Progenitor cell of endocrine pancreas (in vitro differentiated cells): ENCODE measurements at regions not wholly inside any gene's neighbourhood (a gene's known extent, or its start where the extent isn't known, plus 50 kb on each side); places are given as distances from the start of the nearest gene placed in this dataset.

Source experiments
- DNase-seq: peaks from one replicate; pipeline ENCODE4 v3.0.0; 2021; ENCODE audit warnings: low spot score; ENCODE audit not compliant: unreplicated experiment
- H3K27ac Mint-ChIP-seq: 2 replicates; pipeline ENCODE4 v1.8.0; 2021; ENCODE audit warnings: mild to moderate bottlenecking, moderate library complexity, mixed read lengths
- H3K27me3 Mint-ChIP-seq: 2 replicates; pipeline ENCODE4 v1.8.0; 2021; ENCODE audit warnings: mixed read lengths
- H3K36me3 Mint-ChIP-seq: 2 replicates; pipeline ENCODE4 v1.8.0; 2022; ENCODE audit warnings: mixed read lengths; ENCODE audit not compliant: insufficient read depth
- H3K4me1 Mint-ChIP-seq: 2 replicates; pipeline ENCODE4 v1.8.0; 2021; ENCODE audit warnings: low read depth, mixed read lengths
- H3K4me3 Mint-ChIP-seq: 2 replicates; pipeline ENCODE4 v1.8.0; 2021; ENCODE audit warnings: low read depth, mild to moderate bottlenecking, moderate library complexity, mixed read lengths
- H3K9me3 Mint-ChIP-seq: 2 replicates; pipeline ENCODE4 v1.8.0; 2021; ENCODE audit warnings: low read depth, mixed read lengths
- TF ChIP-seq, protein P1 (sequence below): fragments of 200-600 bp; sonication (generic); IDR thresholded peaks from one replicate; pipeline ENCODE4 v1.5.0; 2021; ENCODE audit warnings: antibody characterized with exemption, mild to moderate bottlenecking; ENCODE audit not compliant: unreplicated experiment

DNA sequence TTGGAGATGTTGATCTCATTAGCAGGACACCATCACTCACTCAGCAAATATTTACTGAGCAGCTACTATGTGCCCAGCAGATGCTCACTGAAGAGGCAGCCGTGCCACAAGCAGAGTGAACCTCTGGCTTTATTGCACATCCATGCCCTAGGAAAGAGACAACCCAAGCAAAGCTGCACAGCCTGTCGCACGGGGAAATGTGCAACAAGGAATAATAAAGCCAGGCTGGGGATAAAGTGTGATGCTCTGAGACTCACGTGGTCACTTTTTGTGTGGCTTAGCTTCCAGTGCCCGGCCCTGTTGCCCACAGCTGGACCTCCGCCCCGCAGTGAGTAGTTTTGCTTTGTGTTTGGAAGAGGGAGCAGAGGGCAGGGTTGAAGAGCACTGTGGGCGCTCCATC lies 130.4 kb upstream of the CDH4 start:
- H3K36me3 Mint-ChIP-seq: no peaks in the 10 kb centered on the region
- no peak overlapping the region for H3K4me3 Mint-ChIP-seq
- no peak for DNase-seq
- H3K4me1 Mint-ChIP-seq: peaks cover 2% of the 10 kb centered on the region
- TF ChIP-seq, protein P1, sequence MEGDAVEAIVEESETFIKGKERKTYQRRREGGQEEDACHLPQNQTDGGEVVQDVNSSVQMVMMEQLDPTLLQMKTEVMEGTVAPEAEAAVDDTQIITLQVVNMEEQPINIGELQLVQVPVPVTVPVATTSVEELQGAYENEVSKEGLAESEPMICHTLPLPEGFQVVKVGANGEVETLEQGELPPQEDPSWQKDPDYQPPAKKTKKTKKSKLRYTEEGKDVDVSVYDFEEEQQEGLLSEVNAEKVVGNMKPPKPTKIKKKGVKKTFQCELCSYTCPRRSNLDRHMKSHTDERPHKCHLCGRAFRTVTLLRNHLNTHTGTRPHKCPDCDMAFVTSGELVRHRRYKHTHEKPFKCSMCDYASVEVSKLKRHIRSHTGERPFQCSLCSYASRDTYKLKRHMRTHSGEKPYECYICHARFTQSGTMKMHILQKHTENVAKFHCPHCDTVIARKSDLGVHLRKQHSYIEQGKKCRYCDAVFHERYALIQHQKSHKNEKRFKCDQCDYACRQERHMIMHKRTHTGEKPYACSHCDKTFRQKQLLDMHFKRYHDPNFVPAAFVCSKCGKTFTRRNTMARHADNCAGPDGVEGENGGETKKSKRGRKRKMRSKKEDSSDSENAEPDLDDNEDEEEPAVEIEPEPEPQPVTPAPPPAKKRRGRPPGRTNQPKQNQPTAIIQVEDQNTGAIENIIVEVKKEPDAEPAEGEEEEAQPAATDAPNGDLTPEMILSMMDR: no peak
- no peaks in the 10 kb centered on the region for H3K9me3 Mint-ChIP-seq
- no peak overlapping the region for H3K27ac Mint-ChIP-seq
- H3K27me3 Mint-ChIP-seq: peaks cover 41% of the 10 kb centered on the region

DNA sequence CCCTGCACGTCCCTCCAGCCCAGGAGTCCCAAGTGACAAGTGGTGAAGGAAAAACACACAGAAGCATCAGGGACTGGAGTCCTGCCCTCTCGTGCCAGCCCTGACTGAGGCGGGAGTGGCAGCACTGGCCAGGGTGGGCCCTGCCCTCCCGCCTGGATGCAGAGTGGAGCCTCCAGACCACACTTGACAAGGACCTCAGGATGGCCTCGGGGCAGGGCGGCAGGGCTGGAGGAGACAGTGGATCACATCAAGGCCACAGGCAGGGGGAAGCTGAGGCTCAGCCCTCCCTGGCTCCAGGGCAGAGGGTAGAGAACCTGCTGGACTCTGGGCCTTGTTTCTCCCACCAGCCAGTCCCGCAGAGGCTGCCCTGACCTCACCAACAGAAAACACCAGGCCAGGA lies 128.8 kb upstream of the CDH4 start:
- H3K9me3 Mint-ChIP-seq: no peaks in the 10 kb centered on the region
- no peak overlapping the region for H3K4me3 Mint-ChIP-seq
- no peaks in the 10 kb centered on the region for H3K36me3 Mint-ChIP-seq
- peaks cover 2% of the 10 kb centered on the region for H3K4me1 Mint-ChIP-seq
- TF ChIP-seq, protein P1: no peak
- H3K27ac Mint-ChIP-seq: no peak overlapping the region
- peaks cover 35% of the 10 kb centered on the region for H3K27me3 Mint-ChIP-seq
- DNase-seq: no peak

DNA sequence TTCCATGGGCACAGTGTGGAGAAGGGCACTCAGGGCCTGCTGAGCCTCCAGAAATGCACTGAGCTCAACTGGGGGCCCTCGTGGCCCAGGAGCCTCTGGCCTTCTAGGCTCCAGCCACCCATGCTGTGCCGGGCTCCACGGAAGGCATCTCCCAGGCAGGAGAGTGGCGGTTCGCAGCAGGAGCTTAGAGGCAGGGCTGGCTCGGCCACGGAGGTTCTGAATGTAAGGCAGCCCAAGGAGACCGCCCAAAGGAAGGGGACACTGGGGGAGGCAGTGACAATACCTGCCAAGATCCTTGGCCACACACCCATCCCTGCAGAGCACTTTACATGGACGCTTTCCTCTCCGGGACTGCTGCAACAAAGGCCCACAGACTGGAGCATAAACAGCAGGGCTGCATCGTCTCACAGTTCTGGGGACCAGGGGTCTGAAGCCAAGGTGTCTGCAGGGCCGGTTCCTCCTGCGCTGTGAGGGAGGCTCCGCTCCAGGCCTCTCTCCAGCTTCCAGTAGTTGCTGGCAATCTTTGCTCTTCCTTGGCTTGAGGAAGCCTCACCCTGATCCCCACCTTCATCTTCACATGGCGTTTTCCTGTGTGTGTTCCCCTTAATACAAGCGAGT lies 128.2 kb upstream of the CDH4 start:
- no peak overlapping the region for H3K27ac Mint-ChIP-seq
- TF ChIP-seq, protein P1: no peak
- H3K9me3 Mint-ChIP-seq: no peaks in the 10 kb centered on the region
- peaks cover 29% of the 10 kb centered on the region for H3K27me3 Mint-ChIP-seq
- H3K4me3 Mint-ChIP-seq: no peak overlapping the region
- no peak for DNase-seq
- peaks cover 2% of the 10 kb centered on the region for H3K4me1 Mint-ChIP-seq
- no peaks in the 10 kb centered on the region for H3K36me3 Mint-ChIP-seq

DNA sequence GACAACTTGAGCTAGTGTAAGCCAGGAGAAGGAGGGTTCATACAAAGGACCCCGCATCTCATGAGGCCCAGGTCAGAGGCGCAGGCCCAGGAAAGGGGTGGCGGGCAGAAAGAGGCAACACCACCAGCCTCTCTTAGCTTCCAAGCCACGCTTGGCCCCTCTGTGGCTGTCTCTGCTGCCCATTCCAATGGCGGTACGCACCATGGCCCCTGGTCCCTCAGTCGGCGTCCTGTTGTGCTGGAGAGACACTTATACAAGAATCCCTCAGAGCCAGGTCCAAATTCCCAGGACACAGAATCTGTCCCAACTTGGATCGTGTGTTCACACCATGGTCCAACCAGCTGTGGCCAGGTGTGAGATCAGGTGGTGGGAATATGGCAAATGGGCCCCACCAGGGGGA lies 127.0 kb upstream of the CDH4 start:
- TF ChIP-seq, protein P1: no peak
- Mint-ChIP-seq H3K36me3 (no peaks in the 10 kb centered on the region), H3K27me3 (peaks cover 30% of the 10 kb centered on the region), H3K4me3 (no peak overlapping the region), H3K4me1 (peaks cover 2% of the 10 kb centered on the region), H3K9me3 (no peaks in the 10 kb centered on the region), H3K27ac (no peak overlapping the region)
- DNase-seq: no peak

DNA sequence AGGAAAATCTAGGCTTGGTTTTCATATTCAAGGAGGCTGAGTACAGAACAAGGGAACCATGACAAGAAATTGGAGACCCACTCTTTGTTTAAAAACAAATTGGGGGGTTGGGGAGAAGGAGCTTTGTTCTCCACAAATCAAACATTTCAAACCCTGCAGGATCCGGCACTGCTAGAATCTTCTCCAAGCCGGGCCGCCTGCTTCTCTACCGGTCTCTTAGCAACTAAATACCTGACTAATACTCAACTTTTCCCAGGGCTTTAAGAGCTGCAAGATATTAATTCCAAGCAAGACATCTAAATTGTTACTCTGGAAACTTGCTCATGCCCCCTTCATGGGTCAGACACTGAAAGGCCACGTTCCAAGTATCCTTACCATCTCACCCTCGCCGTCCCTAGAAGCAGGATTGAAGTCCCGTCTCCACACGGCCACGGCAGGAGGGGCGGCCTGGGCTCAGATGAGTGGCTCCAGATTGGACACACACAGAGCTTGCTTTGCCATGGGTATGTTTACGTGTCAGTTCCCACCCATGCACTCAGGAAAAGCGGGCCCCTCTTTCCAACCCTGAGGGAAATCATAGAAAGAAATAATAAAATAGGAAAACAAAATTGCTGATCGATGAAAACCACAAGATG lies 126.4 kb upstream of the CDH4 start:
- Mint-ChIP-seq H3K4me1 (no peaks in the 10 kb centered on the region), H3K9me3 (no peaks in the 10 kb centered on the region), H3K4me3 (no peak overlapping the region), H3K27ac (no peak overlapping the region), H3K36me3 (no peaks in the 10 kb centered on the region), H3K27me3 (peaks cover 31% of the 10 kb centered on the region)
- TF ChIP-seq, protein P1: no peak
- no peak for DNase-seq
